Ishikawa (cell line): ENCODE measurements at regions not wholly inside any gene's neighbourhood (a gene's known extent, or its start where the extent isn't known, plus 50 kb on each side); places are given as distances from the start of the nearest gene placed in this dataset.

Experiments used
- CEBPB ChIP-seq: IDR thresholded peaks from 2 replicates; pipeline ENCODE4 v1.6.1; 2012
- CREB1 ChIP-seq: IDR thresholded peaks from 2 replicates; pipeline ENCODE4 v1.6.1; 2012; ENCODE audit warnings: low read depth
- EGR1 ChIP-seq: IDR thresholded peaks from 2 replicates; pipeline ENCODE4 v1.6.1; 2012
- EP300 ChIP-seq: IDR thresholded peaks from 2 replicates; pipeline ENCODE4 v1.6.1; 2012; ENCODE audit warnings: borderline replicate concordance
- FOXM1 ChIP-seq: IDR thresholded peaks from 2 replicates; pipeline ENCODE4 v1.6.1; 2012; ENCODE audit warnings: low read depth, borderline replicate concordance
- MAX ChIP-seq: IDR thresholded peaks from 2 replicates; pipeline ENCODE4 v1.6.1; 2012
- NFIC ChIP-seq: IDR thresholded peaks from 2 replicates; pipeline ENCODE4 v1.6.1; 2012
- RAD21 ChIP-seq: IDR thresholded peaks from 2 replicates; pipeline ENCODE4 v1.6.1; 2012; ENCODE audit warnings: low read depth
- REST ChIP-seq: IDR thresholded peaks from 2 replicates; pipeline ENCODE4 v1.6.1; 2012; ENCODE audit warnings: low read depth, mild to moderate bottlenecking
- TAF1 ChIP-seq: IDR thresholded peaks from 2 replicates; pipeline ENCODE4 v1.6.1; 2012; ENCODE audit warnings: low read depth, mild to moderate bottlenecking
- TCF12 ChIP-seq: IDR thresholded peaks from 2 replicates; pipeline ENCODE4 v1.6.1; 2012; ENCODE audit warnings: low read depth
- TEAD4 ChIP-seq: IDR thresholded peaks from 2 replicates; pipeline ENCODE4 v1.6.1; 2012
- USF1 ChIP-seq: IDR thresholded peaks from 2 replicates; pipeline ENCODE4 v1.6.1; 2012
- YY1 ChIP-seq: IDR thresholded peaks from 2 replicates; pipeline ENCODE4 v1.6.1; 2012; ENCODE audit warnings: low read depth
- ZBTB7A ChIP-seq: IDR thresholded peaks from 2 replicates; pipeline ENCODE4 v1.6.1; 2012; ENCODE audit warnings: low read depth

- TF ChIP-seq MAX (no peak), ZBTB7A (no peak), YY1 (no peak), TAF1 (no peak), RAD21 (no peak), REST (no peak)
Observed at GRCh38 chr7:68401313-68401712, 1197.0 kb upstream of the AUTS2 start.

- TF ChIP-seq REST: no peak
- TF ChIP-seq CEBPB: no peak
- no peak for TF ChIP-seq FOXM1
- no peak for TF ChIP-seq TEAD4
- no peak for TF ChIP-seq TAF1
- TF ChIP-seq RAD21: no peak
- no peak for TF ChIP-seq USF1
- TF ChIP-seq EGR1: no peak
- TF ChIP-seq NFIC: no peak
- TF ChIP-seq MAX: no peak
- no peak for TF ChIP-seq TCF12
- no peak for TF ChIP-seq YY1
- no peak for TF ChIP-seq ZBTB7A
- no peak for TF ChIP-seq CREB1
- no peak for TF ChIP-seq EP300
Observed at GRCh38 chr7:68406480-68406879, 1191.8 kb upstream of the AUTS2 start.

- TF ChIP-seq FOXM1 (no peak), USF1 (no peak), NFIC (no peak)
Observed at GRCh38 chr7:68407460-68407859, 1190.8 kb upstream of the AUTS2 start.

- TF ChIP-seq TEAD4: no peak
- no peak for TF ChIP-seq ZBTB7A
- no peak for TF ChIP-seq EP300
- TF ChIP-seq TAF1: no peak
- TF ChIP-seq CREB1: no peak
- no peak for TF ChIP-seq NFIC
- no peak for TF ChIP-seq CEBPB
- no peak for TF ChIP-seq USF1
- no peak for TF ChIP-seq MAX
- TF ChIP-seq YY1: no peak
- no peak for TF ChIP-seq FOXM1
- TF ChIP-seq EGR1: no peak
- no peak for TF ChIP-seq REST
- TF ChIP-seq TCF12: no peak
Observed at GRCh38 chr7:68408873-68409272, 1189.4 kb upstream of the AUTS2 start.
